ENCODE measurements at regions not wholly inside any gene's neighbourhood (a gene's known extent, or its start where the extent isn't known, plus 50 kb on each side); places are given as distances from the start of the nearest gene placed in this dataset.
"Not testable (repeated sequence)": the region's sequence is repeated elsewhere in the genome, so short reads cannot be mapped to it uniquely, and the experiment has no call there.

DNA sequence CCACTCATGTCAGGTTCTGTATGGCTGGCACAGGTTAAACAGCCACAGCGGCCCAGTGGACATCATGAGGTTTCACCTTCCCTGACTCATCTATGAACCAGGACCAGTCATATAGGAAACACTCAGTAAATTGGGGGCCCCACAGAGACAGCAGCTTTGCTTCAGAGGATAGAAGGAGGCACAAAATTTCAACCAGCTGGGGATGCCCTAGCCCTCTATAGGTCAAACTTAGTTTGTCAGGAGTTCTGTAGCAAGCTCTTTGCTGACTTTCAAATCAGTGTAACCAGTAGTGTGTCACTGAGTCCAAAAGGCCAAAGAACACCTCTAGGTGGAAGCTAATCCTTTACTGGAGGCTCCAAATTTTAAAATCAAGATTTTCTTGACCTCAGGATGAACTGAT is 4157.8 kb upstream of the TPTE start:
- not testable (repeated sequence) for H3K36me3 ChIP-seq; H3K27ac ChIP-seq; H3K27me3 ChIP-seq; DNase-seq (ENCODE audit: low spot score); H3K4me3 ChIP-seq; H3K9me3 ChIP-seq; H3K4me1 ChIP-seq

DNA sequence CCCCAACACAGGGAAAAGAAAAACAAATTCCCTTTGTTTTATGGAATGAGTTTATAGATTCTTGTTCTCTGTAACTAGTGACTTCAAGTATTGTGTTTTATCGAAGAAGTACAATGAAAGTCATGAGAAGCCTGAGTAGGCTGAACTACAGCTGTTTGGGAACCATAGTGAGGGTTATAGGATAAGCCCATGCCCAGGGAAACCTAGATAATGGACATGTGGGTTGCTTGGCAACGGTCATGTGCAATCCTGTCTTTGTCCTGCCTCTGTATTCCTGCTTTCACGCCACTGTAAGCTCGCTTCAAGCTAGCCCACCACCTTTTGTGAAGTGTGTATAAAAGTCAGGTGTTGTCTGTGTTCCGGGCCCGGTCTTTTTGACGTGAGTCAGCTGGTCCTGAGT is 4152.6 kb upstream of the TPTE start:
- H3K36me3 ChIP-seq, H3K9me3 ChIP-seq, H3K4me1 ChIP-seq, H3K27me3 ChIP-seq: not testable (repeated sequence)
- DNase-seq (ENCODE audit: low spot score): peak; percentile 54
- H3K27ac ChIP-seq: peak overlapping the region; percentile 74 to 80
- H3K4me3 ChIP-seq: peak overlapping the region; percentile 22 to 39

- not testable (repeated sequence) for H3K36me3 ChIP-seq; DNase-seq (ENCODE audit: low spot score); H3K4me3 ChIP-seq; H3K27me3 ChIP-seq; H3K4me1 ChIP-seq; H3K27ac ChIP-seq; H3K9me3 ChIP-seq
Observed at GRCh38 chr21:6373253-6373652, 4148.1 kb upstream of the TPTE start.

- H3K4me3 ChIP-seq, H3K36me3 ChIP-seq: not testable (repeated sequence)
- peak; percentile 66 for DNase-seq (ENCODE audit: low spot score)
Observed at GRCh38 chr21:6374232-6374631, 4147.2 kb upstream of the TPTE start.

GRCh38 chr21:6374926-6375325 is 4146.5 kb upstream of the TPTE start:
- H3K4me3 ChIP-seq, H3K36me3 ChIP-seq, H3K27me3 ChIP-seq, H3K9me3 ChIP-seq, H3K27ac ChIP-seq, H3K4me1 ChIP-seq: not testable (repeated sequence)
- DNase-seq (ENCODE audit: low spot score): peak; percentile 53

More at GRCh38 chr21:6374232-6374631, 4147.2 kb upstream of the TPTE start:
- H3K27ac ChIP-seq, H3K27me3 ChIP-seq, H3K9me3 ChIP-seq, H3K4me1 ChIP-seq: not testable (repeated sequence)

- H3K4me3 ChIP-seq, H3K36me3 ChIP-seq, H3K4me1 ChIP-seq, H3K9me3 ChIP-seq, H3K27me3 ChIP-seq, H3K27ac ChIP-seq: not testable (repeated sequence)
- DNase-seq (ENCODE audit: low spot score): peak; percentile 49
Observed at GRCh38 chr21:6375776-6376175, 4145.6 kb upstream of the TPTE start.

GRCh38 chr21:6376321-6377070 is 4144.9 kb upstream of the TPTE start:
- H3K27ac ChIP-seq, H3K4me1 ChIP-seq, H3K9me3 ChIP-seq, H3K36me3 ChIP-seq, H3K27me3 ChIP-seq, H3K4me3 ChIP-seq: not testable (repeated sequence)
- DNase-seq (ENCODE audit: low spot score): peak; percentile 38

Data from right atrium auricular region (tissue), 2 donors.